PC-3 (cell line): ENCODE measurements at regions not wholly inside any gene's neighbourhood (a gene's known extent, or its start where the extent isn't known, plus 50 kb on each side); places are given as distances from the start of the nearest gene placed in this dataset.

Source experiments
- ATAC-seq: fragments of 200-7000 bp; cut with Tn5 transposase; 2 replicates; pipeline ENCODE4 v1.9.1; 2020; ENCODE audit warnings: mild to moderate bottlenecking, moderate library complexity
- BruUV-seq: library from RNA; stranded (reverse); fragments of 400-500 nt; replicated peaks from 2 replicates; lab custom pipeline; 2021; lab: Mats Ljungman, UMichigan
- CTCF ChIA-PET: fragments of 300-600 bp; sonication (Branson Sonifier 250); formaldehyde crosslinking; loops from one replicate; lab custom pipeline; 2022; ENCODE audit warnings: antibody characterized with exemption; lab: Charles Lee
- POLR2A ChIA-PET: fragments of 300-600 bp; sonication (Branson Sonifier 250); formaldehyde crosslinking; loops from one replicate; lab custom pipeline; 2022; ENCODE audit warnings: antibody characterized with exemption; ENCODE audit not compliant: unreplicated experiment; lab: Charles Lee
- DNase-seq: peaks from one replicate; pipeline ENCODE4 v3.0.0-alpha.2; 2015
- H2AFZ ChIP-seq: fragments of 300-600 bp; sonication (generic); 2 replicates; pipeline ENCODE4 v1.6.0; 2016; ENCODE audit warnings: antibody characterized with exemption, low read length
- H3F3A ChIP-seq: fragments of 300-600 bp; sonication (generic); one replicate; pipeline ENCODE4 v1.6.0; 2017; ENCODE audit warnings: antibody characterized with exemption, low read length, control low read depth, mild to moderate bottlenecking; ENCODE audit not compliant: unreplicated experiment
- H3K27ac ChIP-seq: fragments of 300-600 bp; sonication (generic); 2 replicates; pipeline ENCODE4 v1.5.1; 2016; ENCODE audit warnings: mild to moderate bottlenecking, low read length
- H3K27me3 ChIP-seq: fragments of 300-600 bp; sonication (generic); 2 replicates; pipeline ENCODE4 v1.6.1; 2016; ENCODE audit warnings: low read length, mixed read lengths
- H3K36me3 ChIP-seq: fragments of 300-600 bp; sonication (generic); 2 replicates; pipeline ENCODE4 v1.6.1; 2016; ENCODE audit warnings: low read depth, mixed run types, low read length, mixed read lengths
- H3K4me1 ChIP-seq: fragments of 300-600 bp; sonication (generic); 2 replicates; pipeline ENCODE4 v1.5.1; 2016; ENCODE audit warnings: low read length; ENCODE audit not compliant: insufficient read depth
- H3K4me2 ChIP-seq: fragments of 300-600 bp; sonication (generic); 2 replicates; pipeline ENCODE4 v1.6.0; 2016; ENCODE audit warnings: low read length
- H3K4me3 ChIP-seq: fragments of 300-600 bp; sonication (generic); 2 replicates; pipeline ENCODE4 v1.5.1; 2016; ENCODE audit warnings: mild to moderate bottlenecking, low read length, mixed read lengths
- H3K79me2 ChIP-seq: fragments of 300-600 bp; sonication (generic); 2 replicates; pipeline ENCODE4 v1.6.1; 2017; ENCODE audit warnings: low read length, mixed read lengths
- H3K9ac ChIP-seq: fragments of 300-600 bp; sonication (generic); 2 replicates; pipeline ENCODE4 v1.6.0; 2016; ENCODE audit warnings: mild to moderate bottlenecking, low read length
- H3K9me2 ChIP-seq: fragments of 300-600 bp; sonication (generic); replicated peaks from 2 replicates; pipeline ENCODE4 v1.6.1; 2016; ENCODE audit warnings: mixed run types, low read length, mixed read lengths
- H3K9me3 ChIP-seq: fragments of 300-600 bp; sonication (generic); 2 replicates; pipeline ENCODE4 v1.6.1; 2016; ENCODE audit warnings: low read length, mixed read lengths
- H4K20me1 ChIP-seq: fragments of 300-600 bp; sonication (generic); 2 replicates; pipeline ENCODE4 v1.6.1; 2016; ENCODE audit warnings: low read length, mixed read lengths
- EZH2 ChIP-seq: fragments of 300-600 bp; sonication (generic); IDR thresholded peaks from one replicate; pipeline ENCODE4 v1.6.1; 2017; ENCODE audit warnings: antibody characterized with exemption, mild to moderate bottlenecking, low read length; ENCODE audit not compliant: unreplicated experiment
- EZH2phosphoT487 ChIP-seq: fragments of 300-600 bp; sonication (generic); IDR thresholded peaks from 2 replicates; pipeline ENCODE4 v1.6.1; 2018; ENCODE audit warnings: mild to moderate bottlenecking, antibody characterized with exemption, low read length, borderline replicate concordance
- intact Hi-C: fragments of 100-400 bp; cut with micrococcal nuclease; formaldehyde crosslinking; loops from 2 replicates; pipeline ENCODE4 v1.9.0; 2023
- TF ChIP-seq, protein P1 (sequence below): fragments of 300-600 bp; sonication (generic); conservative IDR thresholded peaks from 2 replicates; pipeline ENCODE4 v1.5.1; 2017; ENCODE audit warnings: antibody characterized with exemption, low read depth, mild to moderate bottlenecking, low read length

DNA sequence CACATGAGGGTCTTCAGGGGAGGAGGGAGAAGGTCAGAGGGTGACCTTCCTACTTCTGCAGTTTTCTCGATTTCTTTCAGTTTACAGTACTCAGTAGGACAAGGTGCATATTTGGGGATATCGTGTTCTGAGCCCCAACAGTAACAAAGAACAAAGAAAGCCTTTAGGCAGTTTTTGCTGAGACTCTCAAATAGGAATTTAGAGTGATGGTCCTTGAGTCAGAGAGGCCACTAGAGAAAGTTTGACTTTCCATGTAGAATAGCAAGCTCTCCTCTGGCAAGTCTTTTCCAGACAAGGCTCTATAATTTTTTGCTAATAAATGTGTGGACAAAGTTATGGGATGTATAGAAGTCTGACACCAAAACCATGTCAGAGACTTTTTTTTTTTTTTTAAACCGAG, 194.6 kb downstream of the TM9SF2 start:
- Histone ChIP-seq H3K27ac (no peak overlapping the region), H3K4me2 (no peak overlapping the region), H3K27me3 (no peaks in the 10 kb centered on the region), H3K4me3 (no peak overlapping the region), H3K9me2 (no peaks in the 10 kb centered on the region), H3K79me2 (no peaks in the 10 kb centered on the region), H3K9ac (no peak overlapping the region), H3K9me3 (no peaks in the 10 kb centered on the region), H3K36me3 (no peaks in the 10 kb centered on the region), H2AFZ (no peak overlapping the region), H3K4me1 (no peaks in the 10 kb centered on the region), H3F3A (no peaks in the 10 kb centered on the region), H4K20me1 (no peaks in the 10 kb centered on the region)
- BruUV-seq, result no TSS peak
- ATAC-seq, result no peak
- CTCF ChIA-PET, result no interaction called here
- intact Hi-C loops, result no loop called here
- no peak for TF ChIP-seq EZH2
- no peak for TF ChIP-seq EZH2phosphoT487
- TF ChIP-seq, protein P1, sequence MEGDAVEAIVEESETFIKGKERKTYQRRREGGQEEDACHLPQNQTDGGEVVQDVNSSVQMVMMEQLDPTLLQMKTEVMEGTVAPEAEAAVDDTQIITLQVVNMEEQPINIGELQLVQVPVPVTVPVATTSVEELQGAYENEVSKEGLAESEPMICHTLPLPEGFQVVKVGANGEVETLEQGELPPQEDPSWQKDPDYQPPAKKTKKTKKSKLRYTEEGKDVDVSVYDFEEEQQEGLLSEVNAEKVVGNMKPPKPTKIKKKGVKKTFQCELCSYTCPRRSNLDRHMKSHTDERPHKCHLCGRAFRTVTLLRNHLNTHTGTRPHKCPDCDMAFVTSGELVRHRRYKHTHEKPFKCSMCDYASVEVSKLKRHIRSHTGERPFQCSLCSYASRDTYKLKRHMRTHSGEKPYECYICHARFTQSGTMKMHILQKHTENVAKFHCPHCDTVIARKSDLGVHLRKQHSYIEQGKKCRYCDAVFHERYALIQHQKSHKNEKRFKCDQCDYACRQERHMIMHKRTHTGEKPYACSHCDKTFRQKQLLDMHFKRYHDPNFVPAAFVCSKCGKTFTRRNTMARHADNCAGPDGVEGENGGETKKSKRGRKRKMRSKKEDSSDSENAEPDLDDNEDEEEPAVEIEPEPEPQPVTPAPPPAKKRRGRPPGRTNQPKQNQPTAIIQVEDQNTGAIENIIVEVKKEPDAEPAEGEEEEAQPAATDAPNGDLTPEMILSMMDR, result no peak
- POLR2A ChIA-PET, result no interaction called here
- no peak for DNase-seq

DNA sequence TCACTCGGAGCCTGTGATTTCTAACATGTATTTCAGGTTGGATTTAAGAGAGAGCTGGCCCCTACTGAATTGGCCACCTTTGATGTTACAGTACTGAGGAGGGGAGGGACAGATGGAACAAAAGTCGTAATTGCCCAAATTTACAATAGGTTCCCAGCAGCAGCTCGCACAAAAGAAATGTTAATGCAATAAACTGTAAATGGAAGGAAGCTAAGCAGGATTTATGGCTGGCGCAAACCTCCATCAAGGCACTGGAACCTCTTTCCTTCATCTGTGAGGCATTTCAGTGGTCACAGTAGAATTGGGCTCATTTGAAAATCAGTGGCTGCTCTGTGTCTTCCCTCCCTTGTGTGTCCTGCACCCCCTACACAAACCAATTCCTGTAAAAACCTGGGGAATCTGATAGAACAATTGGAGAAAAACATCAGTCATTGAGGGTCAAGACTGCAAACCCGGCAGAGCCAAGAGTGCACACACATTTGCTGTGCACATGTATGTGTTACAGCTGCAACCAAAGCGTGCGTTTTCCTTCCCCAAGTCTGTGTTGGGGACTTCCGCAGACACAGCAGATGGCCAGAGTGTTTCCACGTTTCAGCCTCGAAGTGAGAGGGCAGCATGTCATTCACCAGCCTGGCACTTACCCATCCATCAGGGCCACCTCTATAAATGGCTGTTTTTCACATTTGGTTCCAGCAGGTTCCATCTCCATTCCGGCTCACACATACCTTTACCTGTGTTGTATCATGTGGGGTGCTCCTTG, 192.8 kb downstream of the TM9SF2 start:
- intact Hi-C loops, result no loop called here
- ChIA-PET CTCF (no interaction called here), POLR2A (no interaction called here)
- no peaks in the 10 kb centered on the region for H4K20me1 ChIP-seq
- H3K27ac ChIP-seq, result no peak overlapping the region
- BruUV-seq, result no TSS peak
- TF ChIP-seq EZH2phosphoT487, result no peak
- no peak for TF ChIP-seq EZH2
- TF ChIP-seq, protein P1, result no peak
- no peak overlapping the region for H2AFZ ChIP-seq
- DNase-seq (no peak), ATAC-seq (no peak)
- no peaks in the 10 kb centered on the region for H3K4me1 ChIP-seq
- no peaks in the 10 kb centered on the region for H3K79me2 ChIP-seq
- H3K4me3 ChIP-seq, result no peak overlapping the region
- H3K27me3 ChIP-seq, result no peaks in the 10 kb centered on the region
- no peaks in the 10 kb centered on the region for H3K9me3 ChIP-seq
- H3F3A ChIP-seq, result no peaks in the 10 kb centered on the region
- H3K9me2 ChIP-seq, result no peaks in the 10 kb centered on the region
- H3K9ac ChIP-seq, result no peak overlapping the region
- H3K4me2 ChIP-seq, result no peak overlapping the region
- no peaks in the 10 kb centered on the region for H3K36me3 ChIP-seq

DNA sequence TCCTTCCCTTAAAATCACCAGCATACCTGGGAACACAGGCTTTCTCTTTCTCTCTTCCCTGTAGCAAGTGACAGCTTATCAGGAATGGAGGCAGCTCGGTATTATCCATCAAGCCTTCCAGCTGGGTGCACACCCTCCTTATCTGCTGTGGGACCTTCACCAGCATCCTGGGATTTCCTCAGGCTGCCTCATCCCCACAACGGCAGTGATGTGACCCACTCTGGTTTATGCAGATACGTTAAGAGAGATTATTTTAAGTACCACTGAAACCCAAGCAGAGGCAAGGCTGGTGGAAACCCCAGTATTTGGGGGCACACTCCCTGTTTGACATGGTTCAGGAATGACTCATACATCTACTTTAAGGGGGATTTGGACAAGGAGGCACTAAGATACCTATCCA, 192.1 kb downstream of the TM9SF2 start:
- no TSS peak for BruUV-seq
- no peaks in the 10 kb centered on the region for H3K36me3 ChIP-seq
- ChIA-PET CTCF (no interaction called here), POLR2A (no interaction called here)
- no peaks in the 10 kb centered on the region for H3K4me1 ChIP-seq
- H3K27me3 ChIP-seq, result no peaks in the 10 kb centered on the region
- no peaks in the 10 kb centered on the region for H3K9me3 ChIP-seq
- H4K20me1 ChIP-seq, result no peaks in the 10 kb centered on the region
- no peaks in the 10 kb centered on the region for H3F3A ChIP-seq
- ATAC-seq (no peak), DNase-seq (no peak)
- no peak overlapping the region for H3K4me2 ChIP-seq
- H3K9me2 ChIP-seq, result no peaks in the 10 kb centered on the region
- H3K9ac ChIP-seq, result no peak overlapping the region
- TF ChIP-seq EZH2phosphoT487 (no peak), EZH2 (no peak)
- TF ChIP-seq, protein P1, result no peak
- H3K79me2 ChIP-seq, result no peaks in the 10 kb centered on the region
- no peak overlapping the region for H3K4me3 ChIP-seq
- H2AFZ ChIP-seq, result no peak overlapping the region
- no peak overlapping the region for H3K27ac ChIP-seq
- intact Hi-C loops, result no loop called here
